ENCODE measurements at regions not wholly inside any gene's neighbourhood (a gene's known extent, or its start where the extent isn't known, plus 50 kb on each side); places are given as distances from the start of the nearest gene placed in this dataset.

DNA sequence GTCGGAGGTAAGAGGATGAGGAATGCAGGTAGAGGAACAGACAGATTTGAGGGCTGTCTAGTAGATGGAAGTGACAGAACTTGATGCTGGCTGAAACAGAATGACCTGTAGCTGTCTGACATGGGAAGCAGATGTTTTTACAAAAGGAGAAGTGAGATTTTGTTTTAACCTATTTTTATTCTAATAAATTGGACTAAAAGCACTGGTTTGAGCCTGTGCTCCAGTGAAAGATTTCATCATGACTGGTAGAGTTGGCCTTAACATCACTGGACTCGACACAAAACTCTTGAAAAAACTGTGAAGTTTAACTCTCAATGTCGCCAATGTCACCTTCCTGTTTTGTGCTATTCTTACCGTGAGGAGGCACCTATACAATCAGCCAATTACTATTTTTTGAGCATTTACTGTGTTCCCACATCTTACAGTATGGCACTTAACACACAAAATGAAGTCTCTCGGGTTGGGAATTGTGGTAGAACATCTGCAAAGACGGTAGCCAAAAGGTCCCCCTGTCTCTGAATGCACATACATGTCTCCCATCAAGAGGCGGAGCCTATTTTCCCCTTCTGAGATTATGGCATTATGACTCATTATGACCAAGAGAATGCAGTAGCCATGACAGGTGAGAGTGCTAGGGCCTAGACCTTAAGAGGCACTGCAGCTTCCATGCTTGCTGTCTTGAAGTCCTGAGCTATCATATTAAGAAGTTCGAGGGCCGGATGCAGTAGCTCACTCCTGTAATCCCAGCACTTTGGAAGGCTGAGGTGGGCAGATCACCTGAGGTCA lies 93.2 kb downstream of the FOXF2 start:
- no peak for DNase-seq (ENCODE audit: low read depth)

DNA sequence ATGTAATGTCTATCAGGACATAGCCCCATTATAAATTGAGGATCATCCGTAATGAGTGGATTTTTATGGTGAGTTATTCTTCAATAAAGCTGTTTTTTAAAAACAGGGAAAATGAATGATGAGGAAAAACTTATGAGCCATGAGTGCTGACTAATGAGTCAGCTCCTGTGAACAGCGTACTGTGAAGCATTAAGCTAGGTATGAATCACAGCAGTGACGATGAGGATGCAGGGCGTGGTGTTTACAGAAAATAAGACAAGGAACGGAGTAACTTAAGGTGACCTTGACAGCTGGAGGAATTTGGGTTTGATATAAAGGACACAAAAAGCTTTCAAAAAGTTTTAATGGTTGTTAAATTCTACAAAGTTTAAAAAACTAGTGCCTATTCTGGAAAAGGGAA lies 96.3 kb downstream of the FOXF2 start:
- no peak for DNase-seq (ENCODE audit: low read depth)

DNA sequence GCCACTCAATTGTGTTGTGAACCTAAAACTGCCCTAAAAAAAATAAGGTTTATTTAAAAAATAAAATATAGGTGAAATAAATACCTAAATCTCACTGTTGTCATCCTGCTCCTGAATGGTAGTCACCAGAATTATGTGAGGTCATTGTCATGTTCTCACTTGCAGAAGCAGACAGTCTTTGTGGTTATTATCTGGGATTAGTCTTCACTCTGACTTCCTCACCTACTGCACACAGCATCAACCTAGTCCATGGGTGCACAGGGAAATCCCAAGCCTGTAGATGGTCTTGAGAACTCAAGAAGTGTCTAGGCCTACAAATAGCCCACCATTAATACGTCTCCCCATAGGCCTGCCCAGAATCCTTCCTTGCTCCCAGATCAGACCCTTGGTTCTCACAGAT lies 97.0 kb downstream of the FOXF2 start:
- DNase-seq (ENCODE audit: low read depth) = no peak

DNA sequence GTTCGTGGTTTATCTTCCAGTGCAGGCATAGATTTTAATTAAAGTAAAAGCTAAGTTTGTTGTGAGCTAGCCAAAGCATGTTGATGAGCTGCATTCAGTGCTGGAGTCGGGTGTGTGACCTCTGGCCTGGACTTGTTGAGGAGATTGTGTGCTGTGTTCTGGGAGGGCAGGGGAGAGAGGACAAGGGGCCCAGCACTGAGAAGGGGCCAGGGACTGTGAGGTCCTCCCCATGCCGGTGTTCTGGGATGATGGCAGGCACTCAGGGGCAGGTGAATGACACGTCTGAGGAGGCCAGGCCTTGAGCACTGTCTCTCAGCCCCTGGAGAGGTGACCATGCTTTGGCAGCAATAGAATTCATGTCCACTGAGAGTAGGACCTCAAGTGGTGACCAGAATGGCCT lies 97.9 kb downstream of the FOXF2 start:
- no peak for DNase-seq (ENCODE audit: low read depth)

DNA sequence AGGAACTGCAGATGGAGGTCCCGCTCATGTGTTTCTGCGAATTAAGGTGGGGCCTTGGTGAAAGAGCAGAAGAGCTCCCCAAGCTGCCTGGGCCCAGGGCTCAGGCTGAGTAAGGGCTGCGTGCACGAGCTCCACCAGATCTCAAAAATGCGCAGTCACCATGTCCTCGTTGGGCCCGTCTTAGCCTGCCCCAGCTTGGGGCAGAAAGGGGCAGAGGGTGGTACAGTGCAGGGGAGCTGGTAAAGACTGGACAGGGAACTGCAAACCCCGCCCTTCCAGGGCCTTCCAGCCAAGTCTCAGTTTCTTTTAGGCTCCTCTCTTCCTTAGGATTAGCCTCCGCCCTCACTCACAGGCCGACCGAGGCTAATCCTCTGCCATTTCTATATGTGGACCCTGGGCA lies 101.6 kb downstream of the FOXF2 start:
- DNase-seq (ENCODE audit: low read depth) = no peak

DNA sequence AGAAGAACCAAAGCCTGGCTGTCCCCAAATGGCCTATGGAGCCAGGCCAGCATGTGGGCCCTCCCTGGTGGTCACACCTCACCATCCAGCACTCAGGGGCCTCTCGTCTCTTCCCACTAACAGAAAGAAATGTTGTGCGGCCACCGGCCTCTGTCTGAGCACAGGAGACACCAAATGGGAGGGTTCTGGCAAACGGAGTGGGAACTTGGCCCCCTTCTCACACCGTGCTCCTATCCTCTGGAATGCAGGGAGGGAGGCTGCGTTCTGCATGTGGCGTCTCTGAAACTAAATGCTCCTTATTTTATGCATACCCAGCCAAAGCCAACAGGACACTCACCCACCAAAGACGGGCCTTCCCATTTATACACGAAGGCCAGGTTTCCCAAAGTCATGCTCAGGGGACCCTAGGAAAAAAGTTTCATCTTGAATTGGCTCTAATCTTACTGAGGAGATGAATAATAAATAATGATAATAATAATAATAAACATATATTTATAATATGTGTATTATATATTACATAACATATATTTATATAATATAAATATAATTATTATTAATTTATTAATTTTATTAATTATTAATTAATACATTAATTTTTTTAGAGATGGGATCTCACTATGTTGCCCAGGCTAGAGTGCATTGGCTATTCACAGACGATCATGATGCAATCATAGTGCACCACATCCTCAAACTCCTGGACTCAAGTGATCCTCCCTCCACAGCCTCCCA lies 102.4 kb downstream of the FOXF2 start:
- DNase-seq (ENCODE audit: low read depth) = no peak

DNA sequence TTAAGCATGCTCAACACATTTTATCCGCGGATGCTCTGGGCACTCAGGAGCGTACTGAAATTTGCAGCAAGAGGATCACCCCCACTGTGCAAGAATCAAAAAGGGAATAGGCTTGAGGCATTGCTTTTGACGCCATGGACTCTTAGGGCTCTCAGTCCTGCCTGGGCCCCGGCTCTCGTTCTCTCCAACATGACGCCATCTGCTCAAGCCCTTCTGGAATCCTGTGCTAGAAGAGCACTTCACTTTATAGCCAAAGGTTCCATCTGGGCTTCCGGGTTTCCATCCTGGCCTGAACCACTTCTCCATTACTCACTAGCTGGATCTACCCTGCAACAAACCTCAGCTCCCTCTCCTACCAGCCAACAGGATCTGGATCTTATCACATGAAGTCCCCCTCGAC lies 105.3 kb downstream of the FOXF2 start:
- DNase-seq (ENCODE audit: low read depth) = no peak

DNA sequence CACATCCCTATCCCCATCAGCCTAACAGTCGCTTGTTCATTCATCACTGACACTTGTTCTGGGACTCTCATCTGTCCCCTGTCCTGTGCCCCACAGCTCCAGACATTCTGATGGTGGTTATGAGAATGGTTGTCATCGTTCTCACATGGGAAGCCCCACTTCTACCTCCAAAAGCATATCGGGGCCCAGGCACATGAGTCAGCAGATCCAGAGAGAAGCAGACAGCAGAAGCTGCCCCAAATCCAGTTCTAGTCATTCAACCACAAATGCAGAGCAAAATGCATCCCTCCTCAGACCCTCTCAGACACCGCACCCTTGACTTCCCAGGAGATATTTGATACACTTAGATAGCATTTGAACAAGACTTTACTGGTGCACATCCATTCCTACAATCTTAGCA lies 106.0 kb downstream of the FOXF2 start:
- DNase-seq (ENCODE audit: low read depth) = no peak

DNA sequence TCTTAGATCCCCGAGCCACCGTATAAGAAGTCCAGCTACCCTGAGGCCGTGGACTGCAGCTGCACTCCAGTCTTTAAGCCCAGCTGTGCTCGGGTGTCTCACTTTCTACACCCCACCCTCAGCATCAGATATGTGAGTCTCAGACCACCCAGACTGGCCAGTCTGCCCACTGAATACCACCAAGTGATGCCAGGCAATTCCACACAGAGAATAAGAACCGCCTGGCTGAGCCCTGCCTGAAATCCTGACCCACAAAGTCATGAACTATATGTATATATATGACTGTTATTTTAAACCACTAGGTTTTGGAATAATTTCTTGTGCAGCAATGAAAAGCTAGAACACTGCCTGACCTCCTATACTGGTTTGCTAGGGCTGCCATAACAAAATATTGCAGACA lies 106.7 kb downstream of the FOXF2 start:
- no peak for DNase-seq (ENCODE audit: low read depth)

DNA sequence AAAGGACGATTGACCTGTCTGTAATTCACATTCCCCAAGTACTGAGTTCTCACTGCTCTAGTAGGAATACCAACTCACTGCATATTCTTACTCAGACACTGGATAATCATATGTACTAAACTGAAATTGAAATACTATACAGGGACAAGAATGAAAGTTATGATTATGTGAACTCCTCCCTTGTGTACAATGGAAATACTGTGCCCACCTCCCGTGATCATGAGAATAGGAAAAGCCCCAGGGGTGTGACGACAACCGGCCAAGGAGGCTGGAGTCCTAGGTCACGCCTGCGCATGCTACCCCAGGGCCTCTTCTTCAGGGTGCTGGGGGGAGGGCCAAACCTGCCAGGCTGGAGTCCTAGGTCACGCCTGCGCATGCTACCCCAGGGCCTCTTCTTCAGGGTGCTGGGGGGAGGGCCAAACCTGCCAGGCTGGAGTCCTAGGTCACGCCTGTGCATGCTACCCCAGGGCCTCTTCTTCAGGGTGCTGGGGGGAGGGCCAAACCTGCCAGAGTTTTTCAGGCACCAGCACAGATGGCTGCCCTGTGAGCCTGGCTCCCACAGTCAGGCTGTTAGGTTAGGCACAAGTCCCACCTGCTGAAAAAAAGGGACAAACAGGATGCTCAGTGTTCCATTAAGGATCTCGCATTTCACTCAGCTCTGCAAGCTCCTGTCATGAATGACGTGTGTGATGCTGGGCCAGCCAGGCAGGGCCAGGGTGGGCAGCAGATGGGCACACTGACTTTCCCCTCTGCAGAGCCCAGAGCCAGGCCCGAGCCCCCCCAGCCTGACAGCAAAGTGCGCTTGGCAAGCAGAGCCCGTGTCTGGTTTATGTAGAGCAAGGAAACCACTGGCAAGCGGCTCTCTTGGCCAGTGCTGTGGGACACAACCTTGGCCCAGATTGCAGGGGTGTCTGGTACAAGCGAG lies 107.7 kb downstream of the FOXF2 start:
- DNase-seq (ENCODE audit: low read depth) = no peak

DNA sequence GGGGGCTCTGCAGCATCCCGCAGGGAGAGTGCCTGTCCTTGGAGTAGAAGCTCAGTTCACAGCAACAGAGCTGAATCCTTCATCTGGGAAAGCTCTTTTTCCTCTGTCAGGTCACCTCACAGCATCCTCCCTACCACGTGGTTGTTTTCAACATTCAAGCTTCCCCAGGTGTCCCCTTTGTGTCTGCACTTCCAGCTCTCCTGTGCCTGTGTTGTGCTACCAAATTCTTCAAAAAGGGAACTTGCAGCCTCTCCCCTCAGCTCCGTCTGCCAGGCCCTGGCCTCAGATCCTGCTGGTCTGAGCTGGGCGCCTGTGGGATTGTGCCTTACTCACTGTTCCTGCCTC lies 108.4 kb downstream of the FOXF2 start:
- DNase-seq (ENCODE audit: low read depth) = no peak

DNA sequence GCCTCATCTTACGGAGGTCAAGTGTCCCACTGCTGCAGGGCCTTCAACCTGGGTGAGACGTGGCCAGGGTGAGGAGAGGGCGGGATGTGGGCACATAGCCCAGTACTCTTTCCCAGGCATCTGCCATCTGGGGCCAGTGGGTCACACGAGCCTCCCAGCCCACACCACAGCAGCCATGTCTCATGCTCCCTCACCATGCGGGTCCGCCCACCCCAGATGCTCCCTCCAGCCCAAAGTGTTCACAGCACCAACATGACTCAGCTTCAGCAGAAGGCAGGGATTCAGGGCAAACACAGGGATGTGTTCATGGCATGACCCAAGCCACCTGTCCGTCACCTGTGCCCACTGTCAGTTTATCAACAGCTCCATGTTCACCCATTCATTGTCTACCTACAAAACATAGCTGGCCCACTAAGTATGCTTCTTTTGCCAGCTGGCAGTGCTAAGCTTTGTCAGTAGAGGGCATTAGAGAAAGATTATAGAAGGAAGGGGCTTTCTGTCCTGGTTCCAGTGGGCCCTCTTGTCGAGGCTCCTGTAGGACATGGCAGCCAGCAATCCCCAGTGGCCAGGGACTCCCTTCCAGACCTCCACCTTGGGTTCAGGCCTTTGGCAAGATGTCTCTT lies 109.2 kb downstream of the FOXF2 start:
- no peak for DNase-seq (ENCODE audit: low read depth)

DNA sequence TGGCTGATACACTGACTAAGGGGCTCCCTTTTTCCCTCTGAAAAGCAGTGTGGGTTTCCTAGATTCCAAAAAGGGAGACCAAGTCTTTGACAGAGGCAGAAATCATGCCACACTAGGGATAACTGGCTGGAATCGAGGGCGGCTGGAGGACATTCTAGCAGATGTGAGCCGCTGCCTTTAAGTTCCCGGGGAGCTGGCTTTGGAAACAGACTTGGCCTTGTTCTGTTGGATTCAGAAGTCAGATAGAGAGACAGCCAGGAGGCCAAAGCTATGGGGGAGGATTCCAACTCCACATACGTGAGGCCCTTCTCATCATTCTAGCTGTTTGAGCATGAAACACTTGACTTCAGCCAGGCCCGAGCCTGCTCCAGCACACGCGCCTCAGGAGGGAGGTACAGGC lies 109.9 kb upstream of the FOXC1 start:
- no peak for DNase-seq (ENCODE audit: low read depth)

DNA sequence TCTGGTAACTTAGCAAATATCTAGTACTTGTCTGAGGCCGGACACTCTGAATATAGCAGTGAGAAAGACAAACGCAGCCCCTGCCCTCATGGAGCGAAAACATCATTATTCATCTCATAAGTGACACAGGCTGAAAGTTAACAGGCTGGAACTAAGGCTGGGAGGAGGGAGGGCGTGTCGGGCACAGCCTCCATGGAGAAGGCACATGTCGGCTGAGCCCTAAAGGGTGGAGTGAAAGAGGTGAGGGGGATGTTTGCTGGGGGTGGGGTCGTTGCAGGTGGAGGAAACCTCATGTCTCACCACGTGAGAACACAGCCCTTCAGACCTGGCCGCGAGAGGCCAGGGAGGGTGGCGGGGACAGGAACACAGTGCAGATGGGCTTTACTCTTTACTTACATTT lies 108.8 kb upstream of the FOXC1 start:
- DNase-seq (ENCODE audit: low read depth) = no peak

DNA sequence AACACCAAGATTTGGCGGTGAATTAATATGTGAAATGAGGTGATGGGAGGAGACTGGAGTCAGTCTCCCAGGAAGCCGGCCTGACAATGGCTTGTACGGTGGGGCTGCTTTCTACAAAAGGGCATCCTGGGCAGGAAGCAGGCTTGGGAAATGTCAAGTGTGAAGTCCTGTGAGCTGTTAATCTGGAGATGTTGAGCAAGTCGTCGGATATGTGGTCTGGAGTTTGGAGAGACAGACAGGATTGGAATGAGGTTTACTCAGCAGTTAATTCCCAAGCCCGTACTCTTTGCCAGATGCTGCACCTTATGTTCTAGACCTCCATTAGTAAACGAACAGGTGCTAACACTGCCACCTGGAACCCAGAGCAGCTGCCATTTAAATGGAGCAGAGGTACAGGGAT lies 107.7 kb upstream of the FOXC1 start:
- no peak for DNase-seq (ENCODE audit: low read depth)

DNA sequence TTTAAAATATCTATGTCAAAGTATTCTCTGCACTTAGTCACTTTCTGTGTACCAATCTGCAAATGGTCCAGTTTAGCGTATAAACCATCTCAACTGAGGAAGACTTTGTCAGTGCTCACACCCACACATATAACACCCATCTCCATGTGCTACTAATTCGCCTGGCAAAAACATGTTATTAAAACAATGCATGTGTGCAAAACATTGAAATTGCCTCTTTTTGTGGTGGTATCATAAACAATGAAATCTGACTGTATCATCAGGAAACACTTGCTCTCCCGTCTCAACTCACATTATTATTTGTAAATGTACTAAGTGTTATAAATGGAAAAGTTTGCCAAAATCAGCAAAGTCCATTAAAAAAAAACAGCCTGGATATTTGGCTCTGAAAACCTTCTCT lies 105.9 kb upstream of the FOXC1 start:
- no peak for DNase-seq (ENCODE audit: low read depth)

DNA sequence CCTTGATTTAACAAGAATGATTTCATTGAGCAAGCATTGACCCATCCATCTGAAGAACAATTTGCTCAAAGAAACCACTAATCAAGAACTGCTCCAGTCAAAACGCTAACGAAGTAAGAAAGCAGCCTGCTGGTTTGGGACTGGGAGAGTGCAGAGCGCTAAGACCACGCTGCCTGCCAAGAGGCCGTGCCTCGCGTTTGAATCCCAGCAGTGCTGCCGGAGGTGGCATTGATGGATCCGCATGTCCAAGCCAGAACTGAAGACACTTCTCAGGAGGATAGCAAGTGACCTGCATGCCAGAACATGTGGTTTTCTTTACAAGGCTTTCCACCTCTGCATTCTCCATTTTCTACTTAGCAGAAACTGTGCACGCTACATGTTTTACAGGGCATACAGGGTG lies 105.2 kb upstream of the FOXC1 start:
- DNase-seq (ENCODE audit: low read depth) = no peak

DNA sequence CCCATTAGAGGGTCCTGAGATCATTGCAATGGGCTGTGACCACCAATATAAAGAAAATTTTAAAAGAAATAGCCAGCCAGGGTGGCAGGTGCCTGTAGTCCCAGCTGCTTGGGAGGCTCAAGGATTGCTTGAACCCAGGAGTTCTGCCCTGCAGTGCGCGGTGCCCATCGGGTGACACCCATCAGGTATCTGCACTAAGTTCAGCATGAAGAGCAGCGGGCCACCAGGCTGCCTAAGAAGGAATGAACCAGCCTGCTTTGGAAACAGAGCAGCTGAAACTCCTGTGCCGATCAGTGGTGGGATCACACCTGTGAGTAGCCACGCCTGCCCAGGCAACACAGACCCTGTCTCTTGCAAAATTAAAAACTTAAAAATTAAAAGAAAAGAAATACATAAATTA lies 102.5 kb upstream of the FOXC1 start:
- DNase-seq (ENCODE audit: low read depth) = no peak

DNA sequence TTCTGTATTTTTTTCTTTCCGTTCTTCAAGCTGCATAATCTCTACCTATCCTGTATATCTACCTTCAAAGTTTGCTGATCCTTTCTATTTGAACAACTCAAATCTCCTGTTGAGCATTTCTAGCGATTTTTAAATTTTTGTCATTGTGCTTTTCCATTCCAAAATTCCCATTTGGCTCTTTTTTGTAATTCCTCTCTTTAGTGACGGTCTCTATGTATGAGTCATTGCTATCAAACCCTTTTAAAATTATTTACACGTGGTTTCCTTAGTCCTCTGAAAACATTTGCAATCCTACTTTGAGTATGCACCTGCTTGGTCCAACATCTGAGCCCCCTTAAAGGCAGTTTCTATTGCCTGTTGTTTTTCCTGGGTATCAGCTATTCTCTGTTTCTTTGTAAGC lies 100.5 kb upstream of the FOXC1 start:
- no peak for DNase-seq (ENCODE audit: low read depth)

DNA sequence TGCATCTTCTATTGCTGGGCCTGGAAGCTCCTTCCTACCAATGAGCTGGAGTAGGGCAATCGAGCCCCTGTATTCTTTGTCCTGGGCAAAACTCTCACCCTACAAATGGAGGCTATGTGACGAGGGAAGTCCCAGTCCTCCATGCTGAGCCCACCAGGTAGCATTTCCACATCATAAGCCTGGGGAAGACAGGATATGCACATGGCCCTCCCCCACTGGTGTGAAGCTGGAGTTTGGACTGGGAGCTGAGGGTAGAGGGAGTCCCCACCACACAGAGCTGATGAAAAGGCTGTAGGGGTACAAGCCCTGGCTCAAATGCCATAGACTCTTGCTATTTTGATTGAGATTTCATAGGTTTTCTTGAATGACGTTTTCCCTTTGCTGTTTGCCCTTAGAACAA lies 99.5 kb upstream of the FOXC1 start:
- DNase-seq (ENCODE audit: low read depth) = no peak

DNA sequence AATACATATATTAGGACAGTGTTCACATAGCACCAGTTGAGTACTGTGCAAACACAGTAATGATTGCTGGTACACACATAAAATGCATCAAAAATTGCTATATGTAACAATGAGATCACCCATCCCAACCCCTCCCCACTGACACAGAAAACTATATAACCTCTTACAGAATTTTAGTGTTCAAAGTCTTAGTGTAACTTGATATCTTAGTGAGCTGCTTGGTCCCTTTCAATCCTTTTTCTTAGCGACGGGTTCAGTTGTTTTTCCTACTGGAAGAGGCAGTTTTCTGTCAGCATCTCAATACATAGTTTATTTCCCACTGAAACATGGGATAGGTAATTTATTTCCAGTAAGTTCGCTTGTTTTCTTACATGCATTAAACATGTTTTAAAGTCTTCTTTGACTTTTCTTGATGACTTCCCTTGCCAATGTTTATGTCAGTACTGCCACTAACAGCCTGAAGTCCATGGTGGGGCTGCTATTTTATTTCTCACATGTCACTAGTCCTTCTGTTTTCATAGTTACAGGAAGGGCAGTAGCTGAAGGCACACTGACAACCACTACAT lies 96.4 kb upstream of the FOXC1 start:
- no peak for DNase-seq (ENCODE audit: low read depth)

DNA sequence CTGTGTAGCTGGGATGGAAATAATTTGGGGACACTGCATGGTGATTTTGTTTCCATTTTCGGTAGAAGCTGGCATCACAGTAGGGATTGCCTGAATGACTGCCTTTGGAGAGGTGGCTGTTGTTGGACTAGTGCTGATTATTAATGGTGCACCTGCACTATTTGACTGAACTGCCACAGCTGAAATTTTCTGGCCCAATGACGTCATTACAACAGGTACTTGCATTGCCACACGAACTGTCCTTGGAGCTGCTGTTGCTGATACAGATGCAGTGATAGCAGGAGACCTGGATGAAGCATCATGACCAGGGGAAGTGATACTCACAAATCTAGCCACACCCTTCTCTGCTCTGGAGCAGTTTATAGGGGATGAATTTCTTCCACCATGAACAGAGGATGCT lies 95.6 kb upstream of the FOXC1 start:
- no peak for DNase-seq (ENCODE audit: low read depth)
